AG04450 (cell line): ENCODE measurements at regions not wholly inside any gene's neighbourhood (a gene's known extent, or its start where the extent isn't known, plus 50 kb on each side); places are given as distances from the start of the nearest gene placed in this dataset.

Experiments used
- CTCF ChIA-PET: fragments of 300-600, 350-600 bp; formaldehyde crosslinking; extraction: SDS; loops from one replicate; lab custom pipeline; 2022; ENCODE audit warnings: antibody characterized with exemption, inconsistent platforms; lab: Charles Lee
- POLR2A ChIA-PET: fragments of 350-600 bp; formaldehyde crosslinking; extraction: SDS; loops from one replicate; lab custom pipeline; 2021; ENCODE audit warnings: antibody characterized with exemption, inconsistent platforms; lab: Yijun Ruan, JAX
- DNase-seq: peaks from one replicate; pipeline ENCODE4 v3.0.0-alpha.2; 2011; ENCODE audit warnings: low read depth, low spot score
- H3K27ac ChIP-seq: one replicate; pipeline ENCODE4 v1.5.1; 2012; ENCODE audit warnings: low read depth, low read length, control low read depth
- H3K27me3 ChIP-seq: one replicate; pipeline ENCODE4 v1.6.0; 2012; ENCODE audit warnings: low read length; ENCODE audit not compliant: control insufficient read depth, insufficient read depth
- H3K4me3 ChIP-seq: 2 replicates; pipeline ENCODE4 v1.5.1; 2011; ENCODE audit warnings: mild to moderate bottlenecking, low read depth, low read length, control low read depth
- H3K9me3 ChIP-seq: 2 replicates; pipeline ENCODE4 v1.5.1; 2012; ENCODE audit warnings: low read length; ENCODE audit not compliant: control insufficient read depth, insufficient read depth
- TF ChIP-seq, protein P1 (sequence below): IDR thresholded peaks from 2 replicates; pipeline ENCODE4 v1.5.1; 2011; ENCODE audit warnings: low read depth, low read length, control low read depth, inconsistent platforms

DNA sequence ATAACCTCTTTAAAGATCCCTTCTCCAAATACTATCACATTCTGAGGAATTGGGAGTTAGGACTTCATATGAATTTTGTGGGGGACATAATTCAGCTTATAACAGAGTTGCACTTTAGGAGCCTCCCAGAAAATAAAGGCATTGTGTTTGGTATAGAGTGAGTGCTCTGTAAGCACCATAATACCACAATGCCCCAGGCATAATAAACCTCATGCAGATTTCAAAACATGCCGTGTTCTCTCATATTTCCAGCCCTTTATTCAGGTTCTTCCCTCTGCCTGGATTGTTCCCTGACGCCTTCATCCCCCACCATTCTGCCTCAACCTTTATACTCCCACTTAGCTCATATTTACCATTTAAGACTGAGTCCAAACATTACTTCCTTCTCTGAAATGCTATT is 398.8 kb upstream of the FAT3 start:
- no peaks in the 10 kb centered on the region for H3K9me3 ChIP-seq
- no peak overlapping the region for H3K4me3 ChIP-seq
- CTCF ChIA-PET = no interaction called here
- TF ChIP-seq, protein P1, sequence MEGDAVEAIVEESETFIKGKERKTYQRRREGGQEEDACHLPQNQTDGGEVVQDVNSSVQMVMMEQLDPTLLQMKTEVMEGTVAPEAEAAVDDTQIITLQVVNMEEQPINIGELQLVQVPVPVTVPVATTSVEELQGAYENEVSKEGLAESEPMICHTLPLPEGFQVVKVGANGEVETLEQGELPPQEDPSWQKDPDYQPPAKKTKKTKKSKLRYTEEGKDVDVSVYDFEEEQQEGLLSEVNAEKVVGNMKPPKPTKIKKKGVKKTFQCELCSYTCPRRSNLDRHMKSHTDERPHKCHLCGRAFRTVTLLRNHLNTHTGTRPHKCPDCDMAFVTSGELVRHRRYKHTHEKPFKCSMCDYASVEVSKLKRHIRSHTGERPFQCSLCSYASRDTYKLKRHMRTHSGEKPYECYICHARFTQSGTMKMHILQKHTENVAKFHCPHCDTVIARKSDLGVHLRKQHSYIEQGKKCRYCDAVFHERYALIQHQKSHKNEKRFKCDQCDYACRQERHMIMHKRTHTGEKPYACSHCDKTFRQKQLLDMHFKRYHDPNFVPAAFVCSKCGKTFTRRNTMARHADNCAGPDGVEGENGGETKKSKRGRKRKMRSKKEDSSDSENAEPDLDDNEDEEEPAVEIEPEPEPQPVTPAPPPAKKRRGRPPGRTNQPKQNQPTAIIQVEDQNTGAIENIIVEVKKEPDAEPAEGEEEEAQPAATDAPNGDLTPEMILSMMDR = no peak
- POLR2A ChIA-PET = no interaction called here
- no peaks in the 10 kb centered on the region for H3K27me3 ChIP-seq
- DNase-seq = no peak
- no peak overlapping the region for H3K27ac ChIP-seq

DNA sequence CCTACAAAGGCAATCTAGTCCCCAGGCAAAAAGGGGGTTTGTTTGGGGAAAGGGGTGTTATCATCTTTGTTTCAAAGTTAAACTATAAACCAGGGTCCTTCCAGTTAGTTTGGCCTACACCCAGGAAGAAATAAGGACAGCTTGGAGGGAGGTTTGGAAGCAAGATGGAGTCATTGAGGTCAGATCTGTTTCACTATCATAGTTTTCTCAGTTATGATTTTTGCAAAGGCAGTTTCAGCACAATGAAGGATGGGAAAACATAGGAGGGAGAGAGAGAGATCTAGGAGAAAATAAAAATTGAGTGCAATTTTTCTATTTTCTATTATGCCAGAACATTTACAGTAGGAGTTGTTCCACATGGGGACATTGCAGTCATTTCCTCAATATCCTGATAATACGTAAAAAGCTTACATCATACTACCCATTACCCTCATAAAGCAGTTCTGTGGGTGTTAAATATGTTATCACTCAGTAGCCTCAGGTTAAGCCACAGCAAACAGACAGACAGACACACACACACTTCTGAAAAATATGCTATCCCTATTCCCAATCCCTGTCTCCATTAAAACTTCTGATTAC is 401.3 kb upstream of the FAT3 start:
- TF ChIP-seq, protein P1 = no peak
- no peak for DNase-seq
- POLR2A ChIA-PET = no interaction called here
- Histone ChIP-seq H3K4me3 (no peak overlapping the region), H3K9me3 (no peaks in the 10 kb centered on the region), H3K27me3 (no peaks in the 10 kb centered on the region), H3K27ac (no peak overlapping the region)
- CTCF ChIA-PET = no interaction called here

DNA sequence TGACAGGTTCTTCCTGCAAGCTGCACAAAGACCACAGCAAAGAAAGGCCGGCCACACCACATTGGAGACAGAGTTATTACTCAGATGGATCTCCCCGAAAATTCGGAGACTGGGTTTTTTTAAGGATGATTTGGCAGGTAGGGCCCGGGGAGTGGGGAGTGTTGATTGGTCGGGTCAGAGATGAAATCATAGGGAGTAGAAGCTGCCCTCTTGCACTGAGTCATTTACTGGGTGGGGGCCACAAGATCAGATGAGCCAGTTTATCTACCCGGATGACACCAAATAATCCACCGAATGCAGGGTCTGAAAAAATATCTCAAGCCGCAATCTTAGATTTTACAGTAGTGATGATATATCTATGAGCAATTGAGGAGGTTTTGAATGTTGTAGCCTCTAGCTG is 401.8 kb upstream of the FAT3 start:
- Histone ChIP-seq H3K27ac (no peak overlapping the region), H3K9me3 (no peaks in the 10 kb centered on the region), H3K27me3 (no peaks in the 10 kb centered on the region), H3K4me3 (no peak overlapping the region)
- TF ChIP-seq, protein P1 = no peak
- POLR2A ChIA-PET = no interaction called here
- CTCF ChIA-PET = no interaction called here
- DNase-seq = no peak

DNA sequence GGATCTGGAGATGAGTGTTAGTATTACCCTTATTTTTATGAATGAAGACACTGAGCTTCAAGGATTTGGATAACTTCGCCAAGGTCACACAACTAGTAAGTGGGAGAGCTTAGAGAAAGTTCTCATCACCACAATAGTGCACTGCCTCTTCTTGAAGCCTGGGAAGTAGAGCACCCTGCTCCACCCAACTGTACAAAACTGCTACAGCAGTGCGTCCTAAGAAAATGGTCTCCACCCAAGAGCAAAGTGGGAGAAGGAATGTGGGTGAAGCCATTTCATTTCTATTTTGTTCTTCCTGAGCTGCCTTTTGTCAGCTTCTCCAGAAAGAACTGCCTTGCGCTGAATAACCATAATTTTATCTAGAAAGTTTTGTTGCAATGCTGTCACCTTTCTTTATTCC is 403.9 kb upstream of the FAT3 start:
- no peaks in the 10 kb centered on the region for H3K27me3 ChIP-seq
- ChIA-PET POLR2A (no interaction called here), CTCF (no interaction called here)
- H3K27ac ChIP-seq = no peak overlapping the region
- DNase-seq = no peak
- no peaks in the 10 kb centered on the region for H3K9me3 ChIP-seq
- TF ChIP-seq, protein P1 = no peak
- no peak overlapping the region for H3K4me3 ChIP-seq

DNA sequence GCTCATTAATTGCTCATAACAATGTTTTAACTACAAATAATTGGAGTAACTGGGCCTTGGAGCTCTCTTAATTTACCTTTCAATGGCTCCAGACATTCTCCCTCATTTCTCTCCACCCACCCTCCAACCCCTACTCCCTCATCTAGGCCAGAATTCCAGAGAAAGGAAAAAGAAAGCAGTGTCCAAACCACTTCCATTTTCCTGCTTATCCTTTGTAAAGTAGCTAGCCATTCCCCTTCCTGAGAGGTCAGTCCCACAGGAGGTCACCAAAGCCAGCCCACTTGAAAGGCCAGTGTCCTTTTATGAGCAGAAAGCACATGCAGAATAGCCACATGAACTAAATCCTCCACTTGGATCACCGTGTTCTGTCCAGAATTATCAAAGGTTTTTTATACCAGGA is 404.8 kb upstream of the FAT3 start:
- DNase-seq = no peak
- H3K4me3 ChIP-seq = no peak overlapping the region
- no peaks in the 10 kb centered on the region for H3K9me3 ChIP-seq
- H3K27me3 ChIP-seq = no peaks in the 10 kb centered on the region
- H3K27ac ChIP-seq = no peak overlapping the region
- POLR2A ChIA-PET = no interaction called here
- CTCF ChIA-PET = no interaction called here
- TF ChIP-seq, protein P1 = no peak
